NCI-H2227 (cell line): ENCODE measurements at regions not wholly inside any gene's neighbourhood (a gene's known extent, or its start where the extent isn't known, plus 50 kb on each side); places are given as distances from the start of the nearest gene placed in this dataset.

ENCODE experiments used
- DNase-seq: peaks from one replicate; lab custom pipeline; 2025; ENCODE audit not compliant: unreplicated experiment; lab: John Stamatoyannopoulos, UW

DNA sequence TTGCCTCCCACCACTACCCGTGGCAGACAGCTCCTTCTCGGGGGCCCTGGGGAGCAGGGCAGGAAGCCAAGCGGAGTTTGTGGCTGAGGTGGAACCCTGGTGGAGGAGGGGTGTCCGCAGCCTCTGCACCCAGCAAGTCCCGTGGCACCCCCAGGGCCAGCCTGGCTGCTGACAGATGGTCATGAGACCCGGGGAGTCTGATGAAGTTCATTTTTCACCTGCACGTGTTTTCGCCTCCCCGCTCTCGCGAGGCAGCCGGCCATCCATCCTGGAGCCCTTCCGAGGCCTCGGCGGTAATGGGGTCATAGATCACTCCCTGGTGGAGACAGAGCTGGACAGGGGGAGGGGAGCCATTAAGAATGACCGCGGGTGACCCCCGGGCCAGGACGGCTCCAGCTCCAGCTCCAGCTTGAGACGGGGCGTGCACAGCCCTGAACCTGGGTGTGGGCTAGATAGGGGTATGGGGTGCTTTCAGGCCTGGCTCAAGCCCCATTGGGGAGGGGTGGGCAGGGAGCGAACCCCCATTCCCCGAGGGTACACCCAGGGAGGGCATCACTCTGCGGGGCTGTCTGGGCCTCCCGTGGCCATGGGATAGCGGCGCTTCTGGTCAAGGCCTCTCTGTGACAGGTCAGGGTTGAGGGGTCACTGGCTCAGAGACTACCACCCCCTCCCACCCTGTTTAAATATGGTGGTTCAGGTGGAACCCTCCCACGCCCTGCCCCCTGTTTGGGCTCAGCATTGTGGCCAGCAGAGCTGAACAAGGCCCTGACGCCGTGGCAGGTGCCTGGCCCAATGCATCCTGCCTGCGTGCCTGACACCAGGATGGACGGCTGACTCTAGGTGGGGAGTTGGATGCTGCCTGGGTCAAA is 227.4 kb upstream of the GSE1 start:
- DNase-seq: no peak

GRCh38 chr16:85386467-85387170 is 226.5 kb upstream of the GSE1 start:
- DNase-seq: no peak

GRCh38 chr16:85387171-85387507 is 226.0 kb upstream of the GSE1 start:
- no peak for DNase-seq

DNA sequence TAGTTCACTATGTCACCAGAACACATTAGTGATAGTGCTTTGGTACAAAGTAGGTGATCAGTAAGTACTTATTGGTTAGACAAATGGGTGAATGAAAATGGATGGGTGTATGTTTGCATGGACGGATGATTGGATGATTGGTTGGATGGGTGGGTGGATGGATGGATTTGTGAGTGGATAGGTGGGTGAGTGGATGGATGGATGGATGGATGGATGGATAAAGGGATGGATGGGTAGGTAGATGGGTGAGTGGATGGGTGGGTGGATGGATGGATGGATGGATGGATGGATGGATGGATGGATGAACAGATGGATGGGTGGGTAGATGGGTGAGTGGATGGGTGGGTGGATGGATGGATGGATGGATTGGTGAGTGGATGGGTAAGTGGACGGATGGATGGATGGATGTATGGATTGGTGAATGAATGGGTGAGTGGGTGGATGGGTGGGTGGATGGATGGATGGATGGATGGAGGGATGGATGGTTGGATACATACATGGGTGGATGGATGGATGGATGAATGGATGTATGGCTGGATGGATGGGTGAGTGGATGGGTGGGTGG is 225.3 kb upstream of the GSE1 start:
- DNase-seq: no peak

DNA sequence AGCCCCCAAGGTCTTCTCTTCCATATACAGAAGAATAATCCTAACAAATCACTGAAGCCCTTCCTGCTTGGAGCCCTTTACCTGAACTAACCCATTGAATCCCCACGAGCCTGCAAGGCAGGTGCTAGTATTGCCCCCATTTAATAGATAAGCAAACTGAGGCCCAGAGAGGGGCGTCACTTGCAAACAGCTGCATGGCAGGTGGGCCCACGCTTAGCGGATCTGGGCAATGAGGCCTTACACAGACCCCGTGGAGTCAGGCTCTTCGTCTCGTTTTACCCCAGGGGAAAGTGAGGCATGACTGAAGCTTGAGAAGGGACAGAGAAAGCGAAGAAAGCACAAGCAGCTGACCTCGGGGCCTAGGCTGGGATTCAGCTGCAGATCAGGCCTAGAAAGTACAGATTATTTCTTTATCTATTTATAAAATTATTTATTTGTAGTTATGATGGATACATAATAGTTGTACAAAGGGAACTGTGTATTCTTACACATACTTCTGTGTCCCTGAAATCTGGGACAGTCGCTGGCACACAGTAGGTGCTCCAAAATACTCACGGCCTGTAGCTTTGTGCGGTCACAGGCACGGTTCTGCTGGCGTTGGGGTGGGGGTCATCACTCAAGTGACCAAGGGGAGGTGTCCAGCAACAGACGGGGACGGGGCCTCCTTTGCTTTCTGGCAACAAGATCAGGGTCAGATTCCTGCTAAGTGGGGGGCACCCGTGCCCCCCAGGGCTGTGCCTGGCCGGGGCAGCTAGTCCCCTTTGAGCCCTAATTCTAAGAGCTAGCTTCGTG is 223.2 kb upstream of the GSE1 start:
- no peak for DNase-seq

GRCh38 chr16:85390511-85391174 is 222.5 kb upstream of the GSE1 start:
- DNase-seq: peak; percentile 51

GRCh38 chr16:85391175-85391707 is 221.9 kb upstream of the GSE1 start:
- no peak for DNase-seq

DNA sequence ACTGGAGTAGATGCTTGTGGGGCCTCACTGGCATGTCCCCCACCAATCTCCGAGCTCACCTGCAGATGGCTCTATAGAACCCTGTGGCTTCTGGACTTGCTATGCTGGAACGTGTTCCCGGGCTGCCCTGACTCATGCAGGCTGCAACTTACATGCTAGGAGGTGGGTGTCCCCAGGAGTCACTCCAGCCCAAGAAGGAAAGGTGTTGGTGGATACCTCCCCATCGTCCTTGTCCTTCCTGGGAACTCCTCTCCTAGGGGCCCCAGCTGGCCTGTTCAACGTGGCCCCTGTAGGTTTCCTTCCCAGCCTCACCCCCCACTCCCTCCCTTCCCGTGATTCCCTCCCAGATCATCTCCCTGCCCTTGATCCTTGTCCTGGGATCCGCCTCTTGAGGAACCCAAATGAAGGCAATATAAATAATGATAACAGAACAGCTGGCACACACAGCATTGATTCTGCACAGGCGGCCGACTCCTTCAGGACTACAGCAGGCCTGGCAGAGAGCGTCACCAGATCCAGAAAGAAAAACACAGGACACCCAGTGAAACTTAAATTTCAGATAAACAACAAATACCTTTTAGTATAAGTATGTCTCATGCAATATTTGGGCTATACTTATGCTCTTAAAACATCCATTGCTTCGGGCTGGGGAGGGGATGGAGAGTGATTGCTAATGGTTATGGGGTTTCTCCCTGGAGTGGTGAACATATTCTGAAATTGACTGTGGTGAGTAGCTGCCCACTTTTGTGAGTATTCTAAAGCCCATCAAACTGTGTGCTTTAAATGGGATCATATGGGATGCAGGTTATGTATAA is 221.1 kb upstream of the GSE1 start:
- DNase-seq: no peak

GRCh38 chr16:85392756-85393673 is 220.1 kb upstream of the GSE1 start:
- no peak for DNase-seq

DNA sequence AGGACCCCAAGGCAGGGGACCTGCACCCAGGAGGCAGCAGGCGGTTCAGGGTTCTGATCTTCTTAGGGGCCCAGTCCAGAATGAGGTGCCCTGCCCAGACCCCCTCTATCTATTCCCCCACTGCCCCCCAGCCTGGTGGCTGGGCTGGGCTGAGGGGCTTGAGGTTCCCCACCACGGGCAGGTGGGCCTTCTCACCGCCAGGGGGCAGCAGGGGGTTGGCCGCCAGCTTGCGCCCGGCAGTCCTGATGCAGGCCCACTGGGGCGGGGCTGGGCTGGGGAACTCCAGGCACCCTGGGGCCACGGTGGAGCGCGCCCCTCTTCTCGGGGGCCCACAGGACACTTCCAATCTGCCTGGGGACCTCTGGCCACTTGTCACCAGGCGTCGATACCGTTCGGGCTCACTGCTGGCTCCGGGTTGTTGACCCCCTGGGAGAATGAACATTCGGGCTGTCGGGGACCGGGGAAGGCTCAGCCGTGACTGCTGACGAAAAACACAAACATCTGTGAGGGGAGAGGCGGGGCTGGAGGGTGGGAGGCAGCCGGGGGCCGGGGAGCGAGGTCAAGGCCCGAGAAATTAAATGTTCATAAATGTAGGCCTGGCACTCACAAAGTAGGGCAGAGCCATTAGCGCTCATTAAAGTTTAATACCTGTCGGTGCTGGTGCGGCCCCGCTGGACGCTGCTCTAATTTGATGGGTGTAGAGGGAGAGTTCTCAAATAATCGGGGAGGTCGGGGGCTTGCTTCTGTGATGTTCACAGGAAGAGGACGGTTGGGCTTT is 219.3 kb upstream of the GSE1 start:
- DNase-seq: peak; percentile 74

- no peak for DNase-seq
These were observed 218.5 kb upstream of the GSE1 start for GRCh38 chr16:85394456-85395206.

GRCh38 chr16:85395207-85395912 is 217.8 kb upstream of the GSE1 start:
- DNase-seq: peak; percentile 35

DNA sequence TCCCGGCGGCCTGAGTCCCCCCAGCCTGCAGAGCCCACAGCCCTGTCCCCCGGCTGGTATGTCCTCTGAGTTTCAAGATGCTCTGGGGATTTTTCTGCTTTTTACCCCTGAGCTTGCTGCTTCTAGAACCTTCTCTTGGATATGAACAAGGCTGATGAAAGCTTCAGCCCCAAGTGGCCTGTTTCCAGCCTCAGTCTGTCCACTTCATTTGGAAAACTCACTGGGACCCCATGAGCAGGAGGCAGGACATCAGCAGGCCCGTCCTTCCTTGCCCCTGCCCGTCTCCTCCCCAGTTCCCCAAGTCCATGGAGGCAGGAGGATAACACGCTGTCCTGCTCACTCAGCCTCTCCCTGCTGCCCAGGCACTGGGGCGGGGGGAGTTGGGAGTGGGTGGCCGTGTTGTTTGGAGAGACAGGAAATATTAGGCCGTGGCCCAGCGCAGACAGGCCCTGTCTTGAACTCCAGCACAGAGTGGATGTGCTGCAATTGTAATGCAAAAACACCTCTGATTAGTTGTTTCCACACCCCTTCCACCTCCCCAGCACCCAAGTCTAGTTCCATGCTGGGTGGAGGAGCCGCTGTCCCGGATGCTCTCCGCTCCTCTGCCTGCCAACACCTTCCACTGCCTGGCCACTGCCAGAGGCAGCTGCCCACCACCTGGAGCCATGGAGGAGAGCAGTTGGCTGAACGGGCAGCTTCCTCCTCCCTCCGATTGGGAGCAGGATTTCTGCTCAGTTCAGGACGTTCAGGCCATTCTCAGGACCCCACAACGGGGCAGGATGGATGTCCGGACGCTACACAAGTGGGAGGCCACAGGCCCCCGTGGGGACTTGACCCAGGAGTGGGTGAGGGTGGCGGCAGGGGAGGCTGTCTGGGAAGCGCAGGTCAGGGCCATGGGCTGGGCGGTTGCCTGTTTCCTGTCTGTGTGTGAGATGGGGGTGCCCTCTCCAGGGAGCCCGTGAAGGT is 216.9 kb upstream of the GSE1 start:
- no peak for DNase-seq

DNA sequence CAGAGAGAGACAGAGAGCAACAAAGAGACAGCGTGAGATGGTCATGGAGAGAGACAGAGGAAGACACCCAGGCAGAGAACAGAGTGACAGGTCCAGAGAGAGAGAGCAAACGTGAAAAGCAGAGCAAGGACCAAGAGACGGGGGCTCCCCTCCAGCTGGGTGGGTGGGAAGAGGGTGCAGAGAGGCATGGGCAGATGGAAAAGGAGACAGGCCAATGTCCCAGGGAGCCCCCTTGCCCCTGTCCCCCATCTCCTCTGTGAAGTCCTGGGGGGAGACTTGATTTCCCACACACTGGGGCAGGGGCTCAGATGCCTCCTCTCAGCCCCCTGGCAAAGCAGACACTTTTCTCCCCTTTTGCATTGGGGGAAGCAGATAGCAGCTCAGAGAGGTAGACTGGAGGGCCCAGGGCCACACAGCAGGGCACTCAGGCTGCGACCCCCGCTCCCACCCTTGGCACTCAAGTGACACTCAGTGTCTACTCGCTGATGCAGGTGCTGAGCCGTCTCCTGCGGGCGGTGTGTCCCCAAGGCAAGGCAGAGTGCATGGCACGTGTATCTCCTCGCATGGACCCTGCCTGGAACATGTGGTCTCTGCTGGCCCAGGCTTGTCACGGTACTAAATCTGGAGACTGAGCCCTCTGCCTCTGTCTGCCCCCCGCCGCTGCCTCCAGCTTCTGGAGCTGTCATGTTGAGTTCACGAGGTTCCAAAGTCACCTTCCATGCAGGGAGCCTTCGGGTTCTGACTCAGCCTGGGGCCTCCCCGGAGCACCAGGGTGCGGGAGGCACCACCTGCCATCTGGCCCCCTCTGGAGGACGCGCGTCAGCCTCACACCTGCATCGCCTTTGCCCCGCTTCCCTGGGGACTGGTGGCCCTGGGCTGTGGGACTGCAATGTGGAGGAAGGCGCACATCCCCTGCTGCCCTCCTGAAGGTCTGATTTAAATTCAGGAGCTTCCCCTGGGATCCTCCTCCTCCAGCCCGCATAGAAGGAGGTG is 215.9 kb upstream of the GSE1 start:
- DNase-seq: no peak
